HEK293 (cell line): ENCODE measurements at regions not wholly inside any gene's neighbourhood (a gene's known extent, or its start where the extent isn't known, plus 50 kb on each side); places are given as distances from the start of the nearest gene placed in this dataset.

Experiments
- CTCF ChIP-seq: fragments of 450-650 bp; formaldehyde crosslinking; IDR thresholded peaks from 2 replicates; pipeline ENCODE4 v1.5.1; 2016; ENCODE audit warnings: missing biosample characterization, missing genetic modification characterization
- SCRT2 ChIP-seq: fragments of 450-650 bp; formaldehyde crosslinking; IDR thresholded peaks from 2 replicates; pipeline ENCODE4 v1.5.1; 2016; ENCODE audit warnings: missing biosample characterization, missing genetic modification characterization
- ZNF274 ChIP-seq, 2 experiments: fragments of 200-500 bp in 1 of 2; fragments of 450-650 bp in 1 of 2; sonication (Bioruptor generic) in 1 of 2; formaldehyde crosslinking in 1 of 2; IDR thresholded peaks; 2 replicates each; pipeline versions ENCODE4 v1.5.1 to v1.6.1; 2014 to 2016; ENCODE audit warnings: borderline replicate concordance in 1 of 2, inconsistent platforms in 1 of 2, low read length in 1 of 2, missing biosample characterization in 1 of 2, missing genetic modification characterization in 1 of 2
- TF ChIP-seq, protein P1 (sequence below): fragments of 450-650 bp; formaldehyde crosslinking; IDR thresholded peaks from 2 replicates; pipeline ENCODE4 v1.5.1; 2017; ENCODE audit warnings: missing biosample characterization, missing genetic modification characterization

GRCh38 chr7:15915686-15916293 lies 229.3 kb upstream of the MEOX2 start:
- TF ChIP-seq ZNF274 (IDR thresholded peaks at IDR 0.05; ENCODE audit: low read length) (no peak), ZNF274 (tag by site-specific recombination; IDR thresholded peaks at IDR 0.05; ENCODE audit: borderline replicate concordance) (no peak), CTCF (tag by site-specific recombination) (no peak), SCRT2 (tag by site-specific recombination) (no peak)
- TF ChIP-seq, protein P1, sequence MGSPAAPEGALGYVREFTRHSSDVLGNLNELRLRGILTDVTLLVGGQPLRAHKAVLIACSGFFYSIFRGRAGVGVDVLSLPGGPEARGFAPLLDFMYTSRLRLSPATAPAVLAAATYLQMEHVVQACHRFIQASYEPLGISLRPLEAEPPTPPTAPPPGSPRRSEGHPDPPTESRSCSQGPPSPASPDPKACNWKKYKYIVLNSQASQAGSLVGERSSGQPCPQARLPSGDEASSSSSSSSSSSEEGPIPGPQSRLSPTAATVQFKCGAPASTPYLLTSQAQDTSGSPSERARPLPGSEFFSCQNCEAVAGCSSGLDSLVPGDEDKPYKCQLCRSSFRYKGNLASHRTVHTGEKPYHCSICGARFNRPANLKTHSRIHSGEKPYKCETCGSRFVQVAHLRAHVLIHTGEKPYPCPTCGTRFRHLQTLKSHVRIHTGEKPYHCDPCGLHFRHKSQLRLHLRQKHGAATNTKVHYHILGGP (tag by site-specific recombination): no peak
